GM19372 (cell line): ENCODE measurements at regions not wholly inside any gene's neighbourhood (a gene's known extent, or its start where the extent isn't known, plus 50 kb on each side); places are given as distances from the start of the nearest gene placed in this dataset.

Source experiments
- ATAC-seq: cut with Tn5 transposase; IDR thresholded peaks from one replicate; pipeline ENCODE4 v1.9.1; 2021; ENCODE audit warnings: mild to moderate bottlenecking, low read depth, moderate library complexity; ENCODE audit not compliant: unreplicated experiment

GRCh38 chr1:106676021-106676420, 380.5 kb upstream of the PRMT6 start:
- ATAC-seq: no peak

- ATAC-seq: no peak
Measured at GRCh38 chr1:106677181-106677580, 379.3 kb upstream of the PRMT6 start.

DNA sequence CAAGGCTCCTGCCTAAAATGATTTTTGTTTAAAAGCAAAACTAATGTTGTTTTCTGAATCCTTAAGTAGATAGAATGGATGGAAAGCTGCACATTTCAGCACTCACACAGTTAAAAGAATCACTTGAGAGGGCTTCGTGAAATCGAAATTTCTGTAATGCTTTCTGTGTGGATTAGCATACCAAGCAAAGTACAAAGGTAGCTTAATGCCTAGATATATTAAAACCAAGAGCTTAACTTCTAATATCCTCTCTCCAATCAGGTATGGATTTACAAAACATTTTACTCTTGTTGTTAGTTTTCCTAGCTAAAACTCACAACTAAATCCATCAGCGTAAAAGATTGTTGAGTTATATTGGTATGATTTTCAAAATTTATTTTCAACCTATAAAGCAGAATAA, 378.8 kb upstream of the PRMT6 start:
- no peak for ATAC-seq

DNA sequence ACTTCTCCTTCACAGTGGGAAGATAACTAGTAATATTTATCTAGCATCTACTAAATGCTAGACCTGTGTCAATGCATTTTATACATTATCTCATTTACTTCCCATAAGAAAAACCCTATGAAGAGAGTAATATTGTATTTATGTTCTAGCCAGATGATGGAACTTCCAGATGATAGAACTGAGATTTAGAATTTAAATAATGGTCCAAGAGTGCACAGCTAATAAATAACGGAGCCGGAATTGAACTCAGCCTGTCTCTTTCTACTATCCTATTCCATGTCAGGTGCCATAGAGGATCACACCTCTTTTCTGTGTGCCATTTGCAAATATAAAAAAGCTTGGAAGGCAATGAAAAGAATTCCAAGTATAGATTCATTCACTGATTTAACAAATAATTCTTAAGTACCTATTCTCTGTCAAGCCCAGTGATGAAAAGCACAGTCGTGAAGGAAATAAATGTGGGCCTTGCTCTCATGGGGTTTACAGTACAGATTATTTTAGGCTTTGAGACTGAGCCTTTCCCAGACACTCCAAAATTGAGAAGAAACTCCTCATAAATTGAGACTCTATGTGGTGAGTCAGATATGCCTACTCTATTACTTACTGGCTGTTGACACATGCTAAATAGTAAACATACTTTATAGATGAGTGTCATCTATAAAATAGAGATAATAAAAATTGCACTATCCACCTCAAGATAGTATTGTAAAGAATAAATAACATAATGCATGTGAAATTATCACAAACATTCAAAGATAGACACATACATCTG, 378.0 kb upstream of the PRMT6 start:
- ATAC-seq: no peak

DNA sequence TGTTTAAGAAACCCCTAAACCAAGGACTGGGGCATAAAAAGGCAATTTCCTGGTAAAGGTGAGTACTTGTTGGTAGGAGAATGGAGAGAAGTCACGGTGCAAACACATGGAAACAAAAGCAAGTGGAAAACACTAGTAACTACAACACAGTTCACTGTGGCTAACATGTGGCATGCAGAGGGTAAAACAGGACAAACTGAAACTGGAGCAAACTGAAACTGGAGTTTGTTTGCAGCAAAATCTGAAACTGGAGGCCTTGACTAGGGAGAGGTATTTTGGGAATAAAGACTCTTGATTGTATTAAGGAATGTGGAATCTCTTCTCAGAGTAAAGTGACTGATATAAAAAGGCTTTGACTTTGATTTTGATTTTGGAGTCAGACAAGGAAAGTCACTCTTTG, 376.3 kb upstream of the PRMT6 start:
- no peak for ATAC-seq

DNA sequence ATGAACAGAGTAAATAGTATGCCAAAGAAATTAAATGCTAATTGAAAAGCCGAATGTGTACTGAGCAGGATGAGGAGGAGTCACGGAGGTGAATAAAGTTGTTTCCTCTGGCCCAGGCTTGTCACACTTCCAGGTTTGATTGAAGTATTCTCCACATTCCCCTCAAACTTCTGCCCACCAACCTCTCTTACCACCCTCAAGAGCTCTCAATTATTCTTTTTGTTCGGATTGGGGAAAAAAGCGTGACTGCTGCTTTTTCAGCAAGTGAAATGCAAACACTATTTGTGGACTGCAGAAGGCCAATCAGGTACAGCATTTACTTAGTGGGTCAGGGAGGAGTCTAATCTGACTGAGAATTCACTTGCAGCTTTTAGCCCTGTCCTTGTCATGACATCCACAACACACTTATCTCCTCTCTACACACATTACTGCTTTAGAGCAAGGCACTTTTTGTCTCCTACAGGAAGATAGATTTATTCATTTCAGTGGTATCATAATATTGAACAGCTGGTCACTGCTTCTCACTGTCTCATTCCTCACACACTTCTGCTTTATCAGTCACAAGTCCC, 375.6 kb upstream of the PRMT6 start:
- ATAC-seq: no peak

GRCh38 chr1:106681939-106682522, 374.4 kb upstream of the PRMT6 start:
- no peak for ATAC-seq

DNA sequence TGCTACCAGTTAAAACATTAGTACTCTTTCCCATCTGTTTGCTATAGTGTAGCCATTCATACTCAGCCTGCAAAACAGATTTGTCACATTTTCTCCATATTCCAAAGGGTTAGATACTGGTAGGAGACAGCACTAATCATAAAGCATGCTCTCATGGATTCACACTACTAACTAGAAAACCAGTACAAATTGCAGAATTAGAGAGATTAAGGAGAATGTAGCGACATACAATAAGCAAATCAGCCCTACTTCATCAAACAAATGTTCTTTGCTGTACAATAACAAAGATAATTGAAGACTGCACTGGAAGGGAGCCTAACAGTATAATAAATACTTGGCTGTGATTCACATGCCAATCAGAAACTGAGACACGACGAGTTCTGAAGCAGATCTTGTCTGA, 368.0 kb upstream of the PRMT6 start:
- no peak for ATAC-seq

DNA sequence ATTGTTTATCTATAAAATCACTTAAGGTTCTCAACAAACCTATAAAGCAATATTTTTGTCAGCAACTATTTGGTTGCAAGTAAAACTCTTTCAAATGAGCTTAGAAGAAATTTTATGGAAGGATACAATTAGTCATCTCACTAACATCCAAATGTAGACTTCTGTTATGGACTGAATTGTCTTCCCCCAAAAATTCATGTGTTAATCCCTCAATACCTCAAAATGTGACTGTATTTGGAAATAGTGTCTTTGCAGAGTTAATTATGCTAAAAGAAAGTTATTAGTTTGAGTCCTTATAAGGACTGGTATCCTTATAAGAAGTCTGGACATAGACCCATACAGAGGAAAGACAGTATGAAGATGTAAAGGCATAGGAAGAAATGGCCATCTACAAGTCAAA, 357.8 kb upstream of the PRMT6 start:
- no peak for ATAC-seq

- no peak for ATAC-seq
Measured at GRCh38 chr1:106699433-106699832, 357.0 kb upstream of the PRMT6 start.

DNA sequence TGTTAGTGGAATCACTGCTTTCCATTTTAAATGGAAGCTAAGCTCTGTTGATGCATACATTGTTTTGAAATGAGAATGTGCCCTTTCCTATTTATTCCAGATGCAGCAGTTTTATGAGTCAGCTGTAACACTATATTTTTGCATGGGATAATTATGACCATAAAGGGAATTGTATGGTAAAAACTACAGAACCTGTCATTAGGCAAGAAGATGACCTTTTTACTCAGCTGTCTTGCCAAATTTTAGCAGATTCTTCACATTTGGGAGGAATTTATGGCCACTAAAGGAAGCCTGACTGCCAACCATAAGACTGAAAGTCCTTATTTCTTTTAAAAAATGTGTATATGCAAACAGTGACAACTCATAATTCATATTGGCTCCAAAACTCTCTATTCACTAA, 356.3 kb upstream of the PRMT6 start:
- ATAC-seq: no peak

DNA sequence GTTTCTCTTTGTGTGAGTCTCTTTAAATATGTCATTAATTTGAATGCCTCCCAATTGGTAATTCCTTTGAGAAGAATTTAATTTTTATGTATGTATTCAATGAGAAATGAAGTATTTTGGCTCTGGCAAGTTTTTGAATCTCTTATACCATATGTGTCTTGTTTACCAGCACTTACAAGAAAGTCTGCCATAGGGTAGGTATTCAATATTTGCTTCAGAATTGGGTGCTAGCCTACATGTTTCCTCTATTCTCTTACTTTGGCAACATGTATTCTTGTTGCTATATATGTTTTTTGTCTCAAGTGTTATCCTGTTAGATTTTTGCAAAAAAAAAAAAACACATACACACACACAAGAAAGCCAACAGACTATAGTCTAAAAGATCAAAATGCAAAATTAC, 350.5 kb upstream of the PRMT6 start:
- no peak for ATAC-seq

DNA sequence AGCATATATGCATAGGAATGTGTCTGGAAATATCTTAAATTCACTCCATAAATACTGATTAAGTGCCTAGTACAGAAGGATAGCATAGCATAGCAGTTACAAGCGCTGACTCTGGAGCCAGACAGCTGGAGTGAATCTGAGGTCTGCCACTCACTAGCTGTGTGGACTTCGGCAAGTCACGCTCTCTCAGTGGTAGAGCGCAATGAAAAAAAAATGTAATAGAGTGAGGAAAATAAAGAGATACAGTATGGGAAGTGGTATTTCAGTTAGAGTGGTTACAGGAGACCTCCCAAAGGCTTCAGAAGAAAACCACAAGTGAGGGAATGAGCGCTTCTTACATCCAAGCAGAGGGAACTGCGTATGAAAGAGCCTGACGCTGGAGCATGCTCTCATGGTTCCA, 338.9 kb upstream of the PRMT6 start:
- ATAC-seq: no peak

- no peak for ATAC-seq
Measured at GRCh38 chr1:106721790-106722189, 334.7 kb upstream of the PRMT6 start.

- no peak for ATAC-seq
Measured at GRCh38 chr1:106722466-106722865, 334.0 kb upstream of the PRMT6 start.

DNA sequence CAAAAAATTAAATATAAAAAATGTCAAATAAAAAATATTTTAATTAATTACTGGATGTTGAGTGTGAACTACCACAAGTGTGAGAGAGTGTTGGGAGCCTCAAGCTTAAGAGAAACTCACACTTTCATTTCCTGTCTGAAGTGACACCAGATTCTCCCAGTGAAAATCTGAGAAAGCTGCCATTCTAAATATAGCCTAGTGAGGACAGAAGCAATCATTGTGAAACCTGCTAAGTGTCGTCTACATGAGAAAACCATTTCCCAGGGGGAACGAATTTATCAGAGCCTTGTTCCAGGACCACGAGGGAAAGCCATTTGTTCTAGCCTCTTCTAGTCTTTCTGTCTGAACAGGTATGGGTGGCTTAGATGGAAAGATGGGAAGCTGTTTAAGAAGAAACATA, 329.3 kb upstream of the PRMT6 start:
- no peak for ATAC-seq

DNA sequence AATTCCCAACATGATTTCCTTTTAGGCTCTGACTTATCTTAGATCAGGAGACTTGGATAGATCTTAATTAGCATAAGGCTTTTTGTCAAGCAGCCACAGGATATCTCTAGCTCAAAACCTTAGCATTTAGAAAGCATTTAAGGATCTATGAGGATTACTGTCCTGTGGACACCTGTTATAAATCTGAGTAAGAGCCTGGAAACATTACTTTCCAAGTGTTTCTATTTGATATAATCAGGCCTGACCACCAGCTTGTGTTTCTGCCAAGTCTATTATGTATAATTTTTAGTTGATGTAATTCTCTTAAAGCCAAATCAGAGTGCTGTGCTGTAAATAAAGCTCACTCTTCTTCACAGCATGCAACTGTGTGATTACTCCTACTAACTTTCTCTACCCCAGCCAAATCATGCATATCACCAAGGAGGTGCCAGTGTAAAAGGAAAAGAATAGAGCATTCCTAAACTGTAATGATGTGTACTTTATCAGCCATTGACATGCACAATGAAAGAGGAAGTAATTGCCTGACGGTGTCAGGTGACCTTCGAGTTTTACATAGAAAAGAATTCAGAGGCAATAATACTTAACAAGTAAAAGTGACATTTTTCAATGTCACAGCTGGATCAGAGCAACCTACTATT, 309.9 kb upstream of the PRMT6 start:
- ATAC-seq: no peak

DNA sequence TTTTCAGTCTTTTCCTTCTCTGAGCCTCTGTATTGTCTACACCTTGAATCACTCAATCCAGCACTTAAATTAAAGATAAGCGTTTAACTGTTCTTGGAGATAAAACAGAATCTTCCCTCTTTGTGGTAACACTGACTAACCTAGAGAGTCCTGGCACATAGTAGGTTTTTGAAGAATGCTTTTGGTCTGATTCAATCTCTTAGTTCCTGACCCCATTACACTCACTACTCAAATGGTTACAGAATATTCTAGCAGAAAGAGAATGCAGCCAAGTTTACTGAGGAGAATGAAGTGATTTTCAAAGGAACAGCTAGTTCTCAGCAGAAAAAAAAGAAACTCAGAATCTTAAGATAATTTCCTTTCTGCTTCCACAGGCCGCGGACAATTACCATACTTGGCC, 309.2 kb upstream of the PRMT6 start:
- ATAC-seq: no peak

- no peak for ATAC-seq
Measured at GRCh38 chr1:106747791-106748190, 308.7 kb upstream of the PRMT6 start.

GRCh38 chr1:106748606-106749005, 307.9 kb upstream of the PRMT6 start:
- ATAC-seq: no peak

- no peak for ATAC-seq
Measured at GRCh38 chr1:106749491-106749890, 307.0 kb upstream of the PRMT6 start.

DNA sequence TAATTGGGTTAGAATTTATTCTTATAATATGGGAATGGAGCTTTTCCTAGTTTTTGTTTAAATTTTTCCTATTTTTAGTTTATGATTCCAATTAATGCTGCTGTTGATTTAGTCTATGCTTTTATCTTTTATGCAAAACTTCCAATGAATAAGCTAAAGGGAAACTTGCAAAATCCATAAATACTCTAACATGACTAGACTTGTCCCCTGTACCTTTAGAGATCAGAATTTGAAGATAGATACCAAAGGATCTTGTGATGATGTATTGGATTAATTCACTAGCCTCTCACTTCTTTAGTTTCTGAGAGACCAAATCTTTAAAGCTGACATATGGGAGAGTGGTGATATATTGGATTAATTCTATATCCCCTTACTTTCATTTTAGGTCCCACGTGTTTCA, 306.6 kb upstream of the PRMT6 start:
- ATAC-seq: no peak
